GM12873 (cell line): ENCODE measurements at regions not wholly inside any gene's neighbourhood (a gene's known extent, or its start where the extent isn't known, plus 50 kb on each side); places are given as distances from the start of the nearest gene placed in this dataset.

Experiments used
- CTCF ChIP-seq: IDR thresholded peaks from 2 replicates; pipeline ENCODE4 v1.5.1; 2012; ENCODE audit warnings: low read depth, mild to moderate bottlenecking, moderate library complexity, low read length, control low read depth; ENCODE audit not compliant: insufficient read depth; ENCODE audit errors: missing control alignments

DNA sequence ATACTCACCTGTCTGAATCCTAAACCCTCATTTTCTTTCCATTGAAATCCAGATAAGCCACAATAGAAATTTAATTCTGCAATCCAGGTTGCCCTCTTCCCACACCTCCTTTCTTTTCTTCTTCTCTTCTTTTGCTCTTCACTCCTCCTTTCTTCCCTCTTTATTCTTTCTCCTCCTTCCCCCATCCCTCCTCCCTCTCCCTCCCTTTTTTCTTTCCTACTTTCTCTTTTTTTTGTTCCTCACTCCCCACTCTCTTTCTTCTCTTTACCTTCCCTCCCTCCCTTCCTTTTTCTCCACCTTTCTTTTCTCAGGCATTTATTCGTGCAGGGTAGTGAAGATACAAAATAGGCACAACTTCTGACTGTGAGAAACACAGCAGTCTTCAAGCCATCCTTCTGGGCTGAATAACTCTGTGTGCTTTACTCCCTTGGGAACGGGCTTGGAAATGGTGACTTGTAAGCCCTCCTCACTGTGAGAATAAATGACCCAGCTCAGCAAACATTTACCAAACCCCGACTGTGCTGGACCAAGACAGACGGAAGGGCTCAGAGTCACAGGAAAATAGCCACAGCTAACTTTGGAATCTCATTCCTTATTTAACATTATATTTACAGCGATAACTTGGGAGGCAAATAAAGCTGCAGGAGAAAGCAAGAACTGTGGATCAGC lies 140.8 kb downstream of the HAPSTR1 start:
- TF ChIP-seq CTCF: no peak

DNA sequence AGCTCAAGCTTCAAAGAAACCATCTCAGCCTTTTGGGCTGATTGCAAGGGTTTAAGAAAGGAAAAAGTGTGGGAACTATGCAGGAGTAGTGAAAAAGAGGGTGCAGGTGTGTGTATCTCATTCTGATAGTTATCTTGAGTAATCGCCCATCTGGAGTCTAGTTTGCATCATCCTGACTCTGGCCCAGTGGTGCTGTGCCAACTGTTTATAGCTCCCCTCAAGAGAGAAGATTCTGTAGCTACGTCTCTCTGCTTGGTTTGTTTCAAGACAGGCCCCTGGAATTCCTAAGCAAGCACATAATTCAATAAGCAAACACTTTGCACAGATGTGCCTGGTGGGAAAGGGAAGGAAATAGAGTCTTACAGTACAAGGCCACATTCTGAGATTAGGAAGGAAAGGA lies 144.4 kb downstream of the HAPSTR1 start:
- no peak for TF ChIP-seq CTCF

DNA sequence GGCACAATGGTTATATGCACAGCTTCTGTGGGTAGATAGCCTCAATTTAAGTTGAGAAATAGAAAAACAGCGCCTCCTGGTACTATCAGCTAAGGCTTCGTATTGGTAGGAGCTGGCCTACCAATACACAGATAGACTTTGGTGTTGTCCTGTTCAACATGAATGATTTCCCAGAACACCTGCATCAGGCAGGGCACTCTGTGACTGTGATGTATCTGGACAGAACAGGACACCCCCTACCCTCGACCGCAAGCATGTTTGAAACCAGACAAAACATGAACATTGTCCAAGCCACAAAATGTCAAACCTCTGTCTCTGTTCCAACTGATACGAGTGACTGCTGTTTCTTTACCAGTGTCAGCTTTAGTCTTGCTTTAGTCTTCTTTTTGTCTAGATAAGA lies 144.9 kb downstream of the HAPSTR1 start:
- TF ChIP-seq CTCF: no peak

GRCh38 chr16:9238346-9238745 lies 146.9 kb downstream of the HAPSTR1 start:
- TF ChIP-seq CTCF: no peak

DNA sequence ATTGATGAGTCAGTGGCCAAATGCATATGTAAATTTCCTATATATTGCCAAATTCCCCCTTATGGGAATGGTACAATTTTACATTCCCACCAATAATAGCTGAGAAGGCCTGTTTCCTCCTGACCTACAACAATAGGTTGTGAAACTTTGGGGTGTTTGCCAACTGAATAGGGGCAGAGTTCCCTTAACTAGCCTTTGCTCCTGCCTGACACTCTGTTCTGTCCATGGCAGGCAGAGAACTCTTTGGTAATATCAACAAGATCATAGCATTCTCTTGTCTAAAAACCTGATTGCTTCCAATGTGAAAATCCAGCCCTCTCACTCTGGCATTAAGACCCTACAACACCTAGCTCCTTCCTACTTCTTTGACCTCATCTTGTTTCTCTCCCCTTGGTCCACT lies 149.7 kb downstream of the HAPSTR1 start:
- TF ChIP-seq CTCF: no peak

DNA sequence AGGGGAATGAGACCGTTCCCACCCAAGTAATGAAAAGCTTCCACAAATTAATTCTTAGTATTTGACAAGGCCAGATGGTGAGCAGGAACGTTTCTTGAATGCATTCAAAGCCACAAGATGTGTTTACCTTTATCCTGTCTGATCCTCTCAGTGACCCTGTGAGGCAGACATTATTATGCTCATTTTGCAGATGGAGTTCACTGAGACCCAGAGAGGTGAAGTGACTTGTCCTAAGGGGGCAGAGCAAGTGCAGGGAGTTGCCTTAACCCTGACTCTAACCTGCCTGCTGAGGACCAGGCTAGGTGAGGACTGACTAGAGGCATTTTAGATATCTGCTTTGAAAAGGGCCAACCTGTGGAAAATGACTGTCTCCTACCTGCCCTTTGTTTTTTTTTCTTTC lies 156.7 kb downstream of the HAPSTR1 start:
- no peak for TF ChIP-seq CTCF

DNA sequence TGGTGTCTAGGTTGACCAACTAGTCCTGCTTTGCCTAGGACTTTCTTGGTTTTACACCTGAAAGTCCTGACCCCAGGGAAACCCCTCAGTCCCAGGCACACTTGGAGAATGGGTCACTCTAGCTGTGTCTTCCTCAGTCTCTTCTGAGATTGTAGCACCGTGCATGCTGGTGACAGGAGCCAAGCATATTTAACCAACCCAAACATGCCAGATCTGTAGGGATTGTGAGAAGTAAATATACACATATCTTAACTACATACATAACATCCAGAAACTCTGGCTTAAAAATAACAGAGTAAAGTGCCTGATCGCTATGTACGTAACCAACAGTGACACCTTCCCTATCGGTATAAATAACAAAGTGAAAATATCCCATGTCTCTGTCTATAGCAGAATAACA lies 158.1 kb downstream of the HAPSTR1 start:
- no peak for TF ChIP-seq CTCF
